ENCODE measurements at regions not wholly inside any gene's neighbourhood (a gene's known extent, or its start where the extent isn't known, plus 50 kb on each side); places are given as distances from the start of the nearest gene placed in this dataset.
"Not testable (repeated sequence)": the region's sequence is repeated elsewhere in the genome, so short reads cannot be mapped to it uniquely, and the experiment has no call there.

- DNase-seq (ENCODE audit: low read depth): no peak
These were observed 758.8 kb upstream of the CDH9 start for GRCh38 chr5:27797220-27797619.

GRCh38 chr5:27788184-27788583 is 749.8 kb upstream of the CDH9 start:
- no peak for DNase-seq (ENCODE audit: low read depth)

GRCh38 chr5:27784317-27784716 is 745.9 kb upstream of the CDH9 start:
- DNase-seq (ENCODE audit: low read depth): no peak

GRCh38 chr5:27778121-27778520 is 739.7 kb upstream of the CDH9 start:
- no peak for DNase-seq (ENCODE audit: low read depth)

- DNase-seq (ENCODE audit: low read depth): no peak
These were observed 735.2 kb upstream of the CDH9 start for GRCh38 chr5:27773636-27774035.

GRCh38 chr5:27773166-27773565 is 734.8 kb upstream of the CDH9 start:
- no peak for DNase-seq (ENCODE audit: low read depth)

GRCh38 chr5:27769748-27770402 is 731.5 kb upstream of the CDH9 start:
- DNase-seq (ENCODE audit: low read depth): no peak

- DNase-seq (ENCODE audit: low read depth): peak; percentile 5
These were observed 710.5 kb upstream of the CDH9 start for GRCh38 chr5:27748847-27749246.

GRCh38 chr5:27743383-27743979 is 705.1 kb upstream of the CDH9 start:
- DNase-seq (ENCODE audit: low read depth): not testable (repeated sequence)

- DNase-seq (ENCODE audit: low read depth): no peak
These were observed 704.4 kb upstream of the CDH9 start for GRCh38 chr5:27742805-27743204.

- no peak for DNase-seq (ENCODE audit: low read depth)
These were observed 696.5 kb upstream of the CDH9 start for GRCh38 chr5:27734838-27735237.

GRCh38 chr5:27733237-27733636 is 694.9 kb upstream of the CDH9 start:
- DNase-seq (ENCODE audit: low read depth): no peak

GRCh38 chr5:27727254-27727653 is 688.9 kb upstream of the CDH9 start:
- DNase-seq (ENCODE audit: low read depth): no peak

GRCh38 chr5:27722337-27722736 is 684.0 kb upstream of the CDH9 start:
- no peak for DNase-seq (ENCODE audit: low read depth)

- DNase-seq (ENCODE audit: low read depth): no peak
These were observed 670.1 kb upstream of the CDH9 start for GRCh38 chr5:27708534-27708933.

GRCh38 chr5:27706832-27707231 is 668.4 kb upstream of the CDH9 start:
- no peak for DNase-seq (ENCODE audit: low read depth)

GRCh38 chr5:27705661-27706060 is 667.3 kb upstream of the CDH9 start:
- no peak for DNase-seq (ENCODE audit: low read depth)

- peak; percentile 31 for DNase-seq (ENCODE audit: low read depth)
These were observed 663.8 kb upstream of the CDH9 start for GRCh38 chr5:27701931-27702903.

- DNase-seq (ENCODE audit: low read depth): no peak
These were observed 662.1 kb upstream of the CDH9 start for GRCh38 chr5:27700526-27700925.

- no peak for DNase-seq (ENCODE audit: low read depth)
These were observed 644.2 kb upstream of the CDH9 start for GRCh38 chr5:27682600-27682999.

- no peak for DNase-seq (ENCODE audit: low read depth)
These were observed 614.1 kb upstream of the CDH9 start for GRCh38 chr5:27652505-27652904.

- no peak for DNase-seq (ENCODE audit: low read depth)
These were observed 600.7 kb upstream of the CDH9 start for GRCh38 chr5:27639005-27639612.

GRCh38 chr5:27619982-27620381 is 581.6 kb upstream of the CDH9 start:
- no peak for DNase-seq (ENCODE audit: low read depth)

All from stromal cell of bone marrow (primary cell).